Spleen (tissue), 7 donors: ENCODE measurements at regions not wholly inside any gene's neighbourhood (a gene's known extent, or its start where the extent isn't known, plus 50 kb on each side); places are given as distances from the start of the nearest gene placed in this dataset.

ENCODE experiments used
- CTCF ChIP-seq, 11 experiments: fragments of 200-600 bp in 7 of 11; fragments of 450-650 bp in 4 of 11; sonication (generic) in 4 of 11; IDR thresholded peaks in 8 of 11; conservative IDR thresholded peaks in 3 of 11; 1 replicate in 7 of 11; 2 replicates in 4 of 11; pipeline versions ENCODE4 v1.4.0 to v1.8.0; 2016 to 2021; ENCODE audit warnings: antibody characterized with exemption in 11 of 11, inconsistent platforms in 4 of 11, mild to moderate bottlenecking in 1 of 11
- POLR2A ChIP-seq, 3 donors: fragments of 450-650 bp; IDR thresholded peaks; one replicate each; pipeline ENCODE4 v1.5.1; 2017; ENCODE audit warnings: antibody characterized with exemption in 3 of 3, mild to moderate bottlenecking in 1 of 3
- donor health status: DM: no; HTN: no; CAD: no; lungs with moderate emphysema.
- donor health status: DM: no; HTN: no; CAD: no.
- donor health status: DM: no; HTN: no; CAD: no.

GRCh38 chr7:115292381-115292780 lies 370.5 kb downstream of the MDFIC start:
- TF ChIP-seq POLR2A (IDR thresholded peaks at IDR 0.05) (no peak), CTCF (IDR thresholded peaks at IDR 0.05 in 8 of 11, conservative IDR thresholded peaks at IDR 0.05 in 3 of 11) (no peak)
